ENCODE measurements at regions not wholly inside any gene's neighbourhood (a gene's known extent, or its start where the extent isn't known, plus 50 kb on each side); places are given as distances from the start of the nearest gene placed in this dataset.

GRCh38 chr18:60936101-60936500 lies 397.1 kb upstream of the CDH20 start:
- no peak for ATAC-seq
- TF ChIP-seq, protein P1, sequence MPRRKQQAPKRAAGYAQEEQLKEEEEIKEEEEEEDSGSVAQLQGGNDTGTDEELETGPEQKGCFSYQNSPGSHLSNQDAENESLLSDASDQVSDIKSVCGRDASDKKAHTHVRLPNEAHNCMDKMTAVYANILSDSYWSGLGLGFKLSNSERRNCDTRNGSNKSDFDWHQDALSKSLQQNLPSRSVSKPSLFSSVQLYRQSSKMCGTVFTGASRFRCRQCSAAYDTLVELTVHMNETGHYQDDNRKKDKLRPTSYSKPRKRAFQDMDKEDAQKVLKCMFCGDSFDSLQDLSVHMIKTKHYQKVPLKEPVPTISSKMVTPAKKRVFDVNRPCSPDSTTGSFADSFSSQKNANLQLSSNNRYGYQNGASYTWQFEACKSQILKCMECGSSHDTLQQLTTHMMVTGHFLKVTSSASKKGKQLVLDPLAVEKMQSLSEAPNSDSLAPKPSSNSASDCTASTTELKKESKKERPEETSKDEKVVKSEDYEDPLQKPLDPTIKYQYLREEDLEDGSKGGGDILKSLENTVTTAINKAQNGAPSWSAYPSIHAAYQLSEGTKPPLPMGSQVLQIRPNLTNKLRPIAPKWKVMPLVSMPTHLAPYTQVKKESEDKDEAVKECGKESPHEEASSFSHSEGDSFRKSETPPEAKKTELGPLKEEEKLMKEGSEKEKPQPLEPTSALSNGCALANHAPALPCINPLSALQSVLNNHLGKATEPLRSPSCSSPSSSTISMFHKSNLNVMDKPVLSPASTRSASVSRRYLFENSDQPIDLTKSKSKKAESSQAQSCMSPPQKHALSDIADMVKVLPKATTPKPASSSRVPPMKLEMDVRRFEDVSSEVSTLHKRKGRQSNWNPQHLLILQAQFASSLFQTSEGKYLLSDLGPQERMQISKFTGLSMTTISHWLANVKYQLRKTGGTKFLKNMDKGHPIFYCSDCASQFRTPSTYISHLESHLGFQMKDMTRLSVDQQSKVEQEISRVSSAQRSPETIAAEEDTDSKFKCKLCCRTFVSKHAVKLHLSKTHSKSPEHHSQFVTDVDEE (CRISPR knock-in tag; IDR thresholded peaks at IDR 0.05), result no peak
- TF ChIP-seq TOX (CRISPR knock-in tag; IDR thresholded peaks at IDR 0.05; ENCODE audit: borderline replicate concordance) (no peak), ESRRG (CRISPR knock-in tag; IDR thresholded peaks at IDR 0.05) (no peak), ZFP30 (CRISPR knock-in tag; IDR thresholded peaks at IDR 0.05) (no peak), GLIS3 (CRISPR knock-in tag; IDR thresholded peaks at IDR 0.05) (no peak), BACH2 (CRISPR knock-in tag; IDR thresholded peaks at IDR 0.05; ENCODE audit: borderline replicate concordance) (no peak), ZC3H10 (CRISPR knock-in tag; IDR thresholded peaks at IDR 0.05) (no peak), PPARA (CRISPR knock-in tag; IDR thresholded peaks at IDR 0.05; ENCODE audit: borderline replicate concordance) (no peak), ZNF70 (CRISPR knock-in tag; IDR thresholded peaks at IDR 0.05) (no peak), ZFP3 (CRISPR knock-in tag; IDR thresholded peaks at IDR 0.05) (no peak), OSR1 (CRISPR knock-in tag; IDR thresholded peaks at IDR 0.05) (no peak), RARB (CRISPR knock-in tag; IDR thresholded peaks at IDR 0.05) (no peak), ZNF565 (CRISPR knock-in tag; conservative IDR thresholded peaks at IDR 0.05; ENCODE audit: low read depth) (no peak), ARNTL (CRISPR knock-in tag; IDR thresholded peaks at IDR 0.05; ENCODE audit: borderline replicate concordance, low read depth) (no peak), TCF4 (CRISPR knock-in tag; IDR thresholded peaks at IDR 0.05; ENCODE audit: borderline replicate concordance) (no peak), ISL1 (CRISPR knock-in tag; IDR thresholded peaks at IDR 0.05) (no peak)
- TF ChIP-seq, protein P2, sequence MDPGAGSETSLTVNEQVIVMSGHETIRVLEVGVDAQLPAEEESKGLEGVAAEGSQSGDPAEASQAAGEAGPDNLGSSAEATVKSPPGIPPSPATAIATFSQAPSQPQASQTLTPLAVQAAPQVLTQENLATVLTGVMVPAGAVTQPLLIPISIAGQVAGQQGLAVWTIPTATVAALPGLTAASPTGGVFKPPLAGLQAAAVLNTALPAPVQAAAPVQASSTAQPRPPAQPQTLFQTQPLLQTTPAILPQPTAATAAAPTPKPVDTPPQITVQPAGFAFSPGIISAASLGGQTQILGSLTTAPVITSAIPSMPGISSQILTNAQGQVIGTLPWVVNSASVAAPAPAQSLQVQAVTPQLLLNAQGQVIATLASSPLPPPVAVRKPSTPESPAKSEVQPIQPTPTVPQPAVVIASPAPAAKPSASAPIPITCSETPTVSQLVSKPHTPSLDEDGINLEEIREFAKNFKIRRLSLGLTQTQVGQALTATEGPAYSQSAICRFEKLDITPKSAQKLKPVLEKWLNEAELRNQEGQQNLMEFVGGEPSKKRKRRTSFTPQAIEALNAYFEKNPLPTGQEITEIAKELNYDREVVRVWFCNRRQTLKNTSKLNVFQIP (CRISPR knock-in tag; IDR thresholded peaks at IDR 0.05; ENCODE audit: borderline replicate concordance, low read depth), result no peak
- TF ChIP-seq, protein P3, sequence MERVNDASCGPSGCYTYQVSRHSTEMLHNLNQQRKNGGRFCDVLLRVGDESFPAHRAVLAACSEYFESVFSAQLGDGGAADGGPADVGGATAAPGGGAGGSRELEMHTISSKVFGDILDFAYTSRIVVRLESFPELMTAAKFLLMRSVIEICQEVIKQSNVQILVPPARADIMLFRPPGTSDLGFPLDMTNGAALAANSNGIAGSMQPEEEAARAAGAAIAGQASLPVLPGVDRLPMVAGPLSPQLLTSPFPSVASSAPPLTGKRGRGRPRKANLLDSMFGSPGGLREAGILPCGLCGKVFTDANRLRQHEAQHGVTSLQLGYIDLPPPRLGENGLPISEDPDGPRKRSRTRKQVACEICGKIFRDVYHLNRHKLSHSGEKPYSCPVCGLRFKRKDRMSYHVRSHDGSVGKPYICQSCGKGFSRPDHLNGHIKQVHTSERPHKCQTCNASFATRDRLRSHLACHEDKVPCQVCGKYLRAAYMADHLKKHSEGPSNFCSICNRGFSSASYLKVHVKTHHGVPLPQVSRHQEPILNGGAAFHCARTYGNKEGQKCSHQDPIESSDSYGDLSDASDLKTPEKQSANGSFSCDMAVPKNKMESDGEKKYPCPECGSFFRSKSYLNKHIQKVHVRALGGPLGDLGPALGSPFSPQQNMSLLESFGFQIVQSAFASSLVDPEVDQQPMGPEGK (CRISPR knock-in tag; IDR thresholded peaks at IDR 0.05; ENCODE audit: borderline replicate concordance), result no peak
- TF ChIP-seq, protein P4, sequence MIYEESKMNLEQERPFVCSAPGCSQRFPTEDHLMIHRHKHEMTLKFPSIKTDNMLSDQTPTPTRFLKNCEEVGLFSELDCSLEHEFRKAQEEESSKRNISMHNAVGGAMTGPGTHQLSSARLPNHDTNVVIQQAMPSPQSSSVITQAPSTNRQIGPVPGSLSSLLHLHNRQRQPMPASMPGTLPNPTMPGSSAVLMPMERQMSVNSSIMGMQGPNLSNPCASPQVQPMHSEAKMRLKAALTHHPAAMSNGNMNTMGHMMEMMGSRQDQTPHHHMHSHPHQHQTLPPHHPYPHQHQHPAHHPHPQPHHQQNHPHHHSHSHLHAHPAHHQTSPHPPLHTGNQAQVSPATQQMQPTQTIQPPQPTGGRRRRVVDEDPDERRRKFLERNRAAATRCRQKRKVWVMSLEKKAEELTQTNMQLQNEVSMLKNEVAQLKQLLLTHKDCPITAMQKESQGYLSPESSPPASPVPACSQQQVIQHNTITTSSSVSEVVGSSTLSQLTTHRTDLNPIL (CRISPR knock-in tag; IDR thresholded peaks at IDR 0.05; ENCODE audit: low read depth), result no peak

GRCh38 chr18:60943297-60943696 lies 389.9 kb upstream of the CDH20 start:
- TF ChIP-seq BACH2 (CRISPR knock-in tag; IDR thresholded peaks at IDR 0.05; ENCODE audit: borderline replicate concordance) (no peak), TOX (CRISPR knock-in tag; IDR thresholded peaks at IDR 0.05; ENCODE audit: borderline replicate concordance) (no peak), ZNF70 (CRISPR knock-in tag; IDR thresholded peaks at IDR 0.05) (no peak), TCF4 (CRISPR knock-in tag; IDR thresholded peaks at IDR 0.05; ENCODE audit: borderline replicate concordance) (no peak), ZC3H10 (CRISPR knock-in tag; IDR thresholded peaks at IDR 0.05) (no peak), CSDC2 (CRISPR knock-in tag; IDR thresholded peaks at IDR 0.05) (no peak)
- TF ChIP-seq, protein P3 (CRISPR knock-in tag; IDR thresholded peaks at IDR 0.05; ENCODE audit: borderline replicate concordance), result no peak
- ATAC-seq, result no peak

GRCh38 chr18:60950634-60951033 lies 382.6 kb upstream of the CDH20 start:
- TF ChIP-seq ARNTL (CRISPR knock-in tag; IDR thresholded peaks at IDR 0.05; ENCODE audit: borderline replicate concordance, low read depth) (no peak), OSR1 (CRISPR knock-in tag; IDR thresholded peaks at IDR 0.05) (no peak), ISL1 (CRISPR knock-in tag; IDR thresholded peaks at IDR 0.05) (no peak), ZNF565 (CRISPR knock-in tag; conservative IDR thresholded peaks at IDR 0.05; ENCODE audit: low read depth) (no peak), BACH2 (CRISPR knock-in tag; IDR thresholded peaks at IDR 0.05; ENCODE audit: borderline replicate concordance) (no peak), ESRRG (CRISPR knock-in tag; IDR thresholded peaks at IDR 0.05) (no peak), ZFP30 (CRISPR knock-in tag; IDR thresholded peaks at IDR 0.05) (no peak), ZNF70 (CRISPR knock-in tag; IDR thresholded peaks at IDR 0.05) (no peak)
- TF ChIP-seq, protein P5, sequence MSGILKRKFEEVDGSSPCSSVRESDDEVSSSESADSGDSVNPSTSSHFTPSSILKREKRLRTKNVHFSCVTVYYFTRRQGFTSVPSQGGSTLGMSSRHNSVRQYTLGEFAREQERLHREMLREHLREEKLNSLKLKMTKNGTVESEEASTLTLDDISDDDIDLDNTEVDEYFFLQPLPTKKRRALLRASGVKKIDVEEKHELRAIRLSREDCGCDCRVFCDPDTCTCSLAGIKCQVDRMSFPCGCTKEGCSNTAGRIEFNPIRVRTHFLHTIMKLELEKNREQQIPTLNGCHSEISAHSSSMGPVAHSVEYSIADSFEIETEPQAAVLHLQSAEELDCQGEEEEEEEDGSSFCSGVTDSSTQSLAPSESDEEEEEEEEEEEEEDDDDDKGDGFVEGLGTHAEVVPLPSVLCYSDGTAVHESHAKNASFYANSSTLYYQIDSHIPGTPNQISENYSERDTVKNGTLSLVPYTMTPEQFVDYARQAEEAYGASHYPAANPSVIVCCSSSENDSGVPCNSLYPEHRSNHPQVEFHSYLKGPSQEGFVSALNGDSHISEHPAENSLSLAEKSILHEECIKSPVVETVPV (CRISPR knock-in tag; IDR thresholded peaks at IDR 0.05), result no peak
- no peak for ATAC-seq

All from SK-N-SH treated with all-trans-retinoic acid at 6 μM for 48 hours (cell line).